MCF 10A (cell line): ENCODE measurements at regions not wholly inside any gene's neighbourhood (a gene's known extent, or its start where the extent isn't known, plus 50 kb on each side); places are given as distances from the start of the nearest gene placed in this dataset.

Source experiments
- BruUV-seq: library from RNA; stranded (reverse); fragments of 400-500 nt; replicated peaks from 2 replicates; lab custom pipeline; 2021; lab: Mats Ljungman, UMichigan
- CTCF ChIA-PET: fragments of 300-600 bp; sonication (Branson Sonifier 250); formaldehyde crosslinking; extraction: SDS; loops from one replicate; lab custom pipeline; 2021; ENCODE audit warnings: antibody characterized with exemption, inconsistent platforms; lab: Yijun Ruan, JAX
- POLR2A ChIA-PET: fragments of 300-600, 350-650 bp; sonication (Branson Sonifier 250); formaldehyde crosslinking; extraction: SDS; loops from one replicate; lab custom pipeline; 2020; ENCODE audit warnings: antibody characterized with exemption, inconsistent platforms; lab: Yijun Ruan, JAX
- DNase-seq: peaks from one replicate; pipeline ENCODE4 v3.0.0-alpha.2; 2018; ENCODE audit not compliant: unreplicated experiment
- H3K27ac Mint-ChIP-seq: one replicate; pipeline ENCODE4 v1.8.0; 2022; ENCODE audit warnings: mild to moderate bottlenecking, low read depth, mixed read lengths; ENCODE audit not compliant: unreplicated experiment
- H3K27me3 Mint-ChIP-seq: one replicate; pipeline ENCODE4 v1.8.0; 2022; ENCODE audit warnings: mixed read lengths; ENCODE audit not compliant: insufficient read depth, unreplicated experiment
- H3K36me3 Mint-ChIP-seq: one replicate; pipeline ENCODE4 v1.8.0; 2022; ENCODE audit warnings: mild to moderate bottlenecking, moderate library complexity, mixed read lengths; ENCODE audit not compliant: insufficient read depth, unreplicated experiment
- H3K4me1 Mint-ChIP-seq: one replicate; pipeline ENCODE4 v1.8.0; 2022; ENCODE audit warnings: mixed read lengths; ENCODE audit not compliant: insufficient read depth, unreplicated experiment
- H3K4me3 Mint-ChIP-seq: one replicate; pipeline ENCODE4 v1.8.0; 2022; ENCODE audit warnings: mild to moderate bottlenecking, moderate library complexity, mixed read lengths; ENCODE audit not compliant: unreplicated experiment
- H3K9me3 Mint-ChIP-seq: one replicate; pipeline ENCODE4 v1.8.0; 2022; ENCODE audit warnings: mixed read lengths; ENCODE audit not compliant: unreplicated experiment
- CTCF ChIP-seq: fragments of 200-600 bp; IDR thresholded peaks from one replicate; pipeline ENCODE4 v1.8.0; 2022; ENCODE audit warnings: antibody characterized with exemption, mild to moderate bottlenecking; ENCODE audit not compliant: unreplicated experiment
- intact Hi-C: fragments of 100-400 bp; cut with micrococcal nuclease; formaldehyde crosslinking; loops from 2 replicates; pipeline ENCODE4 v1.14.1; 2022

DNA sequence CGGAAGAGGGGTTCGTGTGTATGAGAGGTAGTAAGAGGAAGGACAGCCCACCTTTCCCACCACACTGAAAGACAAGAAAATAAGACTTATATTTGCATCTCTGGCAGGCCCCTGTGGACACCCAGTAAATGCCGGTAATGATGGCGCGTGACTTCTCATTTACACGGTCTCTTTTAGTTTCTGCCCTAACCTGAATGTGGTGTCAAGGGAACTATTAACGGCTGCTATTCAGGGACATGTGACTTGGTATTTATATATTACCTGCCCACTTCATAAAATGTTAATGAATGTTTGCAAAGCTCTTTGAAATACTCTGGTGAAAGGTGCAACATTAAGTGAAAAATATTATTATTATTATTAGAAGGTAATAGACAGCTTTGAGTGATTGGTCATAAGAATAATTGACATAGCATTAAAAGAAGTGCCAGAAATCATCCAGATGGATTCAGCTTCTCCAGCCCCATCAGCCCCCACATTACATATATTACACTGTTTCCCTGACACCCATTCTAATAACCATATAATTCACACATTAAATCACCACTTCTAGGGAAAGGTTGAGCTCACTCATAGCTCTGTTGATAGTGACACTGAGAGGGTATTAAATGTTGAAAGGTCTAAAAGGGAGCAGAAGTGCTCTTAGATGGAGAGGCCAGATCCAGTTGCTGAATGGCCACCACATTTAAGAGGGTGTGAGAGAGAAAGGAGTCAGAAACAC is 83.0 kb upstream of the BEND4 start:
- ChIA-PET POLR2A (no interaction called here), CTCF (interaction anchor here (0.6 kb wide), 1 partner anchor 19 kb away, joined by 3 read pairs; no protein-coding TSS in a partner anchor)
- Mint-ChIP-seq H3K9me3 (no peaks in the 10 kb centered on the region), H3K4me3 (no peak overlapping the region), H3K27me3 (no peaks in the 10 kb centered on the region), H3K27ac (no peak overlapping the region), H3K4me1 (no peaks in the 10 kb centered on the region), H3K36me3 (no peaks in the 10 kb centered on the region)
- no peak for TF ChIP-seq CTCF
- intact Hi-C loops = no loop called here
- no TSS peak for BruUV-seq
- no peak for DNase-seq

- CTCF ChIA-PET = no interaction called here
- H3K4me3 Mint-ChIP-seq = no peak overlapping the region
- H3K36me3 Mint-ChIP-seq = no peaks in the 10 kb centered on the region
- no TSS peak for BruUV-seq
- no peaks in the 10 kb centered on the region for H3K27me3 Mint-ChIP-seq
- POLR2A ChIA-PET = no interaction called here
- no peaks in the 10 kb centered on the region for H3K9me3 Mint-ChIP-seq
- H3K27ac Mint-ChIP-seq = no peak overlapping the region
- TF ChIP-seq CTCF = no peak
- intact Hi-C loops = no loop called here
- DNase-seq = no peak
- H3K4me1 Mint-ChIP-seq = no peaks in the 10 kb centered on the region
Measured at GRCh38 chr4:42237010-42237409, 84.6 kb upstream of the BEND4 start.

- no peak overlapping the region for H3K4me3 Mint-ChIP-seq
- H3K9me3 Mint-ChIP-seq = no peaks in the 10 kb centered on the region
- intact Hi-C loops = no loop called here
Measured at GRCh38 chr4:42237451-42237850, 85.0 kb upstream of the BEND4 start.

DNA sequence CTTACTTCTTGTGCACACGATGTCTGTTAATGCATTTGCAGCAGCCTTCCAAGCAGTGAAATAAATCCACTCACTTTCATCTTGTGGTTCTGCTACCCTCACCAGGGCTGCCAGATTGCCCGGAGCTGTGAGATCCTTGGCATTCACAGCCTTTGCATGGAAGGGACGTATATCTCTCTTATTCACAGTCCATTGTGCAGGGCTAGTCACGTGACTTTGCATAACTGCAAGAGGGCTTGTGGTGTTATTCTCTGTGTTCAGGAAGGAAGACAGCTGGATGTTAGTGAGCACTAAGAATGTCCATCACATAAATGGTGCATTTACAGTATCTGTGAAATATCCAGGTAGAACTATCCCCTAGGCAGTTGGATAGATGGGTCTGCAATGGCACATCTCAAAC is 96.5 kb upstream of the BEND4 start:
- CTCF ChIA-PET = interaction anchor here (0.6 kb wide), 1 partner anchor 9 kb away, joined by 3 read pairs; no protein-coding TSS in a partner anchor
- no peak for TF ChIP-seq CTCF
- BruUV-seq = no TSS peak
- intact Hi-C loops = no loop called here
- no peaks in the 10 kb centered on the region for H3K36me3 Mint-ChIP-seq
- H3K27ac Mint-ChIP-seq = no peak overlapping the region
- no peaks in the 10 kb centered on the region for H3K4me1 Mint-ChIP-seq
- DNase-seq = peak; percentile 16
- H3K4me3 Mint-ChIP-seq = no peak overlapping the region
- H3K9me3 Mint-ChIP-seq = no peaks in the 10 kb centered on the region
- POLR2A ChIA-PET = no interaction called here
- H3K27me3 Mint-ChIP-seq = no peaks in the 10 kb centered on the region

More at GRCh38 chr4:42237451-42237850, 85.0 kb upstream of the BEND4 start:
- H3K4me1 Mint-ChIP-seq = no peaks in the 10 kb centered on the region
- no peak for DNase-seq
- no peaks in the 10 kb centered on the region for H3K36me3 Mint-ChIP-seq
- TF ChIP-seq CTCF = no peak
- no peak overlapping the region for H3K27ac Mint-ChIP-seq
- CTCF ChIA-PET = no interaction called here
- BruUV-seq = no TSS peak
- no peaks in the 10 kb centered on the region for H3K27me3 Mint-ChIP-seq
- POLR2A ChIA-PET = no interaction called here
